ENCODE measurements at regions not wholly inside any gene's neighbourhood (a gene's known extent, or its start where the extent isn't known, plus 50 kb on each side); places are given as distances from the start of the nearest gene placed in this dataset.
"Not testable (repeated sequence)": the region's sequence is repeated elsewhere in the genome, so short reads cannot be mapped to it uniquely, and the experiment has no call there.

- no peak overlapping the region for H3K4me3 ChIP-seq (ENCODE audit: low read length in 2 of 2)
- no peak overlapping the region for H3K27ac ChIP-seq (ENCODE audit: low read length)
- H3K4me1 ChIP-seq (ENCODE audit: control insufficient read depth, insufficient read depth, low read length) = no peaks in the 10 kb centered on the region
- no peak overlapping the region for H3K9ac ChIP-seq (ENCODE audit: low read length in 2 of 2)
- no peaks in the 10 kb centered on the region for H3K9me3 ChIP-seq (ENCODE audit: control insufficient read depth in 2 of 2, low read length in 2 of 2)
- H3K27me3 ChIP-seq (ENCODE audit: control insufficient read depth in 1 of 2, insufficient read depth in 2 of 2, low read length in 2 of 2) = peaks cover 0 to 10% of the 10 kb centered on the region in 2 donors
- H3K36me3 ChIP-seq (ENCODE audit: control insufficient read depth in 2 of 2, insufficient read depth in 2 of 2, low read length in 2 of 2) = no peaks in the 10 kb centered on the region
Observed at GRCh38 chrX:39777623-39778025, 320.1 kb downstream of the BCOR start.

GRCh38 chrX:39779952-39780783 lies 317.6 kb downstream of the BCOR start:
- Histone ChIP-seq H3K27me3 (ENCODE audit: control insufficient read depth in 1 of 2, insufficient read depth in 2 of 2, low read length in 2 of 2) (peaks cover 0 to 11% of the 10 kb centered on the region in 2 donors), H3K9ac (ENCODE audit: low read length in 2 of 2) (no peak overlapping the region), H3K4me1 (ENCODE audit: control insufficient read depth, insufficient read depth, low read length) (no peaks in the 10 kb centered on the region), H3K36me3 (ENCODE audit: control insufficient read depth in 2 of 2, insufficient read depth in 2 of 2, low read length in 2 of 2) (no peaks in the 10 kb centered on the region), H3K4me3 (ENCODE audit: low read length in 2 of 2) (no peak overlapping the region), H3K9me3 (ENCODE audit: control insufficient read depth in 2 of 2, low read length in 2 of 2) (no peaks in the 10 kb centered on the region), H3K27ac (ENCODE audit: low read length) (no peak overlapping the region)

- Histone ChIP-seq H3K9ac (ENCODE audit: low read length in 2 of 2) (no peak overlapping the region), H3K9me3 (ENCODE audit: control insufficient read depth in 2 of 2, low read length in 2 of 2) (no peaks in the 10 kb centered on the region), H3K4me3 (ENCODE audit: low read length in 2 of 2) (no peak overlapping the region), H3K4me1 (ENCODE audit: control insufficient read depth, insufficient read depth, low read length) (no peaks in the 10 kb centered on the region), H3K36me3 (ENCODE audit: control insufficient read depth in 2 of 2, insufficient read depth in 2 of 2, low read length in 2 of 2) (no peaks in the 10 kb centered on the region), H3K27ac (ENCODE audit: low read length) (no peak overlapping the region), H3K27me3 (ENCODE audit: control insufficient read depth in 1 of 2, insufficient read depth in 2 of 2, low read length in 2 of 2) (peaks cover 0 to 14% of the 10 kb centered on the region in 2 donors)
Observed at GRCh38 chrX:39782276-39782675, 315.5 kb downstream of the BCOR start.

DNA sequence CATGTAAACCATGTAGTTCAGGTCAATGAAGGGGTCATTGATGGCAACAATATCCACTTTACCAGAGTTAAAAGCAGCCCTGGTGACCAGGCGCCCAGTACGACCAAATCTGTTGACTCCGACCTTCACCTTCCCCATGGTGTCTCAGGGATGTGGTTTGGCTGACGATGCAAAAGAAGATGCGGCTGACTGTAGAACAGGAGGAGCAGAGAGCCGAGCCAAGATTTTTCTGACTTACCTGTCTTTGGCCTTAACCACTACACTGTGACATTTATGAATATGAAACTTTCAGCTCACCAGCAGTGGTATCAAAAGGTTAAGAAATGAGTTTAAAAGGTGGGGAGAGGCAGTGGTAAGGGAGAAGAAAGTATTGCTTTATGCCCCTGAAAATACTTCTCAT lies 309.8 kb downstream of the BCOR start:
- H3K4me3 ChIP-seq (ENCODE audit: low read length in 2 of 2) = no peak overlapping the region
- peaks cover 0 to 5% of the 10 kb centered on the region in 2 donors for H3K27me3 ChIP-seq (ENCODE audit: control insufficient read depth in 1 of 2, insufficient read depth in 2 of 2, low read length in 2 of 2)
- H3K4me1 ChIP-seq (ENCODE audit: control insufficient read depth, insufficient read depth, low read length) = no peaks in the 10 kb centered on the region
- no peak overlapping the region for H3K27ac ChIP-seq (ENCODE audit: low read length)
- no peak overlapping the region for H3K9ac ChIP-seq (ENCODE audit: low read length in 2 of 2)
- no peaks in the 10 kb centered on the region for H3K36me3 ChIP-seq (ENCODE audit: control insufficient read depth in 2 of 2, insufficient read depth in 2 of 2, low read length in 2 of 2)
- no peaks in the 10 kb centered on the region for H3K9me3 ChIP-seq (ENCODE audit: control insufficient read depth in 2 of 2, low read length in 2 of 2)

- Histone ChIP-seq H3K4me1 (ENCODE audit: control insufficient read depth, insufficient read depth, low read length) (no peaks in the 10 kb centered on the region), H3K27ac (ENCODE audit: low read length) (no peak overlapping the region), H3K36me3 (ENCODE audit: control insufficient read depth in 2 of 2, insufficient read depth in 2 of 2, low read length in 2 of 2) (no peaks in the 10 kb centered on the region), H3K9me3 (ENCODE audit: control insufficient read depth in 2 of 2, low read length in 2 of 2) (no peaks in the 10 kb centered on the region), H3K4me3 (ENCODE audit: low read length in 2 of 2) (no peak overlapping the region), H3K9ac (ENCODE audit: low read length in 2 of 2) (no peak overlapping the region), H3K27me3 (ENCODE audit: control insufficient read depth in 1 of 2, insufficient read depth in 2 of 2, low read length in 2 of 2) (peaks cover 0 to 5% of the 10 kb centered on the region in 2 donors)
Observed at GRCh38 chrX:39788521-39788920, 309.2 kb downstream of the BCOR start.

- H3K9ac ChIP-seq (ENCODE audit: low read length in 2 of 2) = no peak overlapping the region
- peaks cover 0 to 3% of the 10 kb centered on the region in 2 donors for H3K27me3 ChIP-seq (ENCODE audit: control insufficient read depth in 1 of 2, insufficient read depth in 2 of 2, low read length in 2 of 2)
- H3K36me3 ChIP-seq (ENCODE audit: control insufficient read depth in 2 of 2, insufficient read depth in 2 of 2, low read length in 2 of 2) = no peaks in the 10 kb centered on the region
- H3K27ac ChIP-seq (ENCODE audit: low read length) = no peak overlapping the region
- no peak overlapping the region for H3K4me3 ChIP-seq (ENCODE audit: low read length in 2 of 2)
- H3K4me1 ChIP-seq (ENCODE audit: control insufficient read depth, insufficient read depth, low read length) = no peaks in the 10 kb centered on the region
- H3K9me3 ChIP-seq (ENCODE audit: control insufficient read depth in 2 of 2, low read length in 2 of 2) = peaks cover 0 to 2% of the 10 kb centered on the region in 2 donors
Observed at GRCh38 chrX:39791691-39792090, 306.1 kb downstream of the BCOR start.

- Histone ChIP-seq H3K27ac (ENCODE audit: low read length) (no peak overlapping the region), H3K9me3 (ENCODE audit: control insufficient read depth in 2 of 2, low read length in 2 of 2) (peaks cover 0 to 2% of the 10 kb centered on the region in 2 donors), H3K27me3 (ENCODE audit: control insufficient read depth in 1 of 2, insufficient read depth in 2 of 2, low read length in 2 of 2) (peaks cover 0 to 11% of the 10 kb centered on the region in 2 donors), H3K36me3 (ENCODE audit: control insufficient read depth in 2 of 2, insufficient read depth in 2 of 2, low read length in 2 of 2) (no peaks in the 10 kb centered on the region), H3K4me3 (ENCODE audit: low read length in 2 of 2) (no peak overlapping the region), H3K9ac (ENCODE audit: low read length in 2 of 2) (no peak overlapping the region), H3K4me1 (ENCODE audit: control insufficient read depth, insufficient read depth, low read length) (no peaks in the 10 kb centered on the region)
Observed at GRCh38 chrX:39795605-39796004, 302.2 kb downstream of the BCOR start.

GRCh38 chrX:39796856-39797255 lies 300.9 kb downstream of the BCOR start:
- H3K36me3 ChIP-seq (ENCODE audit: control insufficient read depth in 2 of 2, insufficient read depth in 2 of 2, low read length in 2 of 2) = no peaks in the 10 kb centered on the region

DNA sequence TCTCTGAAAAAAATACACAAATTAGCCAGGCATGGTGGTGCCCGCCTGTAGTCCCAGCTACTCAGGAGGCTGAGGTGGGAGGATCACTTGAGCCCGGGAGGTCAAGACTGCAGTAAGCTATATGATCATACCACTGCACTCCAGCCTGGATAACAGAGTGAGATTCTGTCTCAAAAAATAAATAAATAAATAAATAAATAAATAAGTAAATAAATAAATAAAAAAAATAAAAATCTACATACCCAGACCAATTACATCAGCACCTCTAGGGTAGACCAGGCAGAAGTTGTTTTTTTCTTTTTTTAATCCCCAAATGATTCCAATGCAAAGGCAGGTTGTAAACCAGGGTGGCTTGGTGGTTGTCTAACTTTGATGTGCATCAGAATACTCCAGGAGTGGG lies 299.3 kb downstream of the BCOR start:
- peaks cover 0 to 13% of the 10 kb centered on the region in 2 donors for H3K27me3 ChIP-seq (ENCODE audit: control insufficient read depth in 1 of 2, insufficient read depth in 2 of 2, low read length in 2 of 2)
- H3K36me3 ChIP-seq (ENCODE audit: control insufficient read depth in 2 of 2, insufficient read depth in 2 of 2, low read length in 2 of 2); H3K9ac ChIP-seq (ENCODE audit: low read length in 2 of 2); H3K4me3 ChIP-seq (ENCODE audit: low read length in 2 of 2); H3K4me1 ChIP-seq (ENCODE audit: control insufficient read depth, insufficient read depth, low read length); H3K27ac ChIP-seq (ENCODE audit: low read length); H3K9me3 ChIP-seq (ENCODE audit: control insufficient read depth in 2 of 2, low read length in 2 of 2): not testable (repeated sequence)

More at GRCh38 chrX:39796856-39797255, 300.9 kb downstream of the BCOR start:
- peaks cover 0 to 13% of the 10 kb centered on the region in 2 donors for H3K27me3 ChIP-seq (ENCODE audit: control insufficient read depth in 1 of 2, insufficient read depth in 2 of 2, low read length in 2 of 2)
- H3K4me1 ChIP-seq (ENCODE audit: control insufficient read depth, insufficient read depth, low read length) = no peaks in the 10 kb centered on the region
- H3K9me3 ChIP-seq (ENCODE audit: control insufficient read depth in 2 of 2, low read length in 2 of 2) = peaks cover 0 to 2% of the 10 kb centered on the region in 2 donors
- no peak overlapping the region for H3K4me3 ChIP-seq (ENCODE audit: low read length in 2 of 2)
- no peak overlapping the region for H3K9ac ChIP-seq (ENCODE audit: low read length in 2 of 2)
- H3K27ac ChIP-seq (ENCODE audit: low read length) = no peak overlapping the region

DNA sequence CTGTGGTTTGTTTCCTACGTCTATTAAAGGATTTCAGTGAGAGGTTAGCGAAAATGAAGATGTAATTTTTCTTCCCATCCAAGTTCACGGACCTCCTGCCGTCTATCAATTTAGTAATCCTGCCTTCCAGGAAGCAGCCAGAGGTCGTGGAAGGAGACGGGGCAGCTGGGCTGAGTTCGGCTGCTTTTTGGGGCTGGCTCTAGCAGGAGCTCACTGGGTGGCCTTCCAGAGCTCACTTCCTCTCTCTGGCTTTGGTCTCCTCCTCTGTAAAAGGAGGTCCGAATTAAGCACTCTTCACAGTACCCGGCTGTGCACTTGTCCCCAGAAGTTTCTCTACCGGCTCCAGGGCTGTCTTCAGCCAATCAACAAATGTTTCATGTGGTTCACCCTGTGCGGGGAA lies 295.4 kb downstream of the BCOR start:
- Histone ChIP-seq H3K4me3 (ENCODE audit: low read length in 2 of 2) (no peak overlapping the region), H3K9me3 (ENCODE audit: control insufficient read depth in 2 of 2, low read length in 2 of 2) (no peaks in the 10 kb centered on the region), H3K27me3 (ENCODE audit: control insufficient read depth in 1 of 2, insufficient read depth in 2 of 2, low read length in 2 of 2) (peaks cover 0 to 7% of the 10 kb centered on the region in 2 donors), H3K4me1 (ENCODE audit: control insufficient read depth, insufficient read depth, low read length) (peaks cover 2% of the 10 kb centered on the region), H3K9ac (ENCODE audit: low read length in 2 of 2) (no peak overlapping the region), H3K36me3 (ENCODE audit: control insufficient read depth in 2 of 2, insufficient read depth in 2 of 2, low read length in 2 of 2) (no peaks in the 10 kb centered on the region), H3K27ac (ENCODE audit: low read length) (no peak overlapping the region)

- H3K36me3 ChIP-seq (ENCODE audit: control insufficient read depth in 2 of 2, insufficient read depth in 2 of 2, low read length in 2 of 2) = no peaks in the 10 kb centered on the region
- H3K9ac ChIP-seq (ENCODE audit: low read length in 2 of 2) = no peak overlapping the region
- H3K9me3 ChIP-seq (ENCODE audit: control insufficient read depth in 2 of 2, low read length in 2 of 2) = no peaks in the 10 kb centered on the region
- H3K4me1 ChIP-seq (ENCODE audit: control insufficient read depth, insufficient read depth, low read length) = peaks cover 2% of the 10 kb centered on the region
- no peak overlapping the region for H3K27ac ChIP-seq (ENCODE audit: low read length)
- H3K4me3 ChIP-seq (ENCODE audit: low read length in 2 of 2) = no peak overlapping the region
- H3K27me3 ChIP-seq (ENCODE audit: control insufficient read depth in 1 of 2, insufficient read depth in 2 of 2, low read length in 2 of 2) = peaks cover 0 to 6% of the 10 kb centered on the region in 2 donors
Observed at GRCh38 chrX:39802908-39803307, 294.9 kb downstream of the BCOR start.
